MV-4-11 (cell line): ENCODE measurements at regions not wholly inside any gene's neighbourhood (a gene's known extent, or its start where the extent isn't known, plus 50 kb on each side); places are given as distances from the start of the nearest gene placed in this dataset.

Source experiments
- DNase-seq: peaks from one replicate; lab custom pipeline; 2025; lab: John Stamatoyannopoulos, UW

DNA sequence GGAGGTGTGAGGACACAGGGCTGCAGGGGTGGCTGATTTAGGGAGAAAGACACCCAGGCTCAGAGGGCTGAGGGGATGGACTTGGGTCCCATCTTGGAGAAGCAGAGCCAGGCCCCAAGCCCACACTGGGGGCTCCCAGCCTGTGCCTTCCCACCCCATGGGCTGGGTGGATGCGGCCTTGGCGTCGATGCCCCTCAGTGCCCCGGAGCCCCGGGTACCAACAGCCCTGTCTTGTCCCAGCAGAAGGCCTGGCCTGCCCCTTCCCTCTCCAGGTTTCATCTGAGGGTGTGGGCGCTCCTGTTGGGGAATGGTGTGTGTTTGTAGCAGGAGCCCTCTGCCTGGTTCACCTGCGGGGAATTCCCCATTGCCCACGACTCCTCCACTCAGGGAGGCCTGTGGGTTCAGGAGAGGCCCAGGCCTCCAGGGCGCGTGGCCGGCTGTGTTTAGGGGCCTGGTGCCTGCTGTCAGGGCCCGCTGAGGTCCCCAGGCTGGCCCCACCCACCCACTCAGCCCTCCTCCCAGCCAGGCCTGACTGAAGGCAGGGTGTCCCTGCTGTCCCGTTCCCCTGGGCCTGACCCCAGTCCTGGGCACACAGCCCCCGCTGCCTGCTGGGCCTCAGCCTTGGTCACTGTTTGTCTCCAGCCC, 51.1 kb upstream of the BEGAIN start:
- DNase-seq = no peak

GRCh38 chr14:100639280-100639679, 52.1 kb upstream of the BEGAIN start:
- no peak for DNase-seq

GRCh38 chr14:100640471-100641273, 53.5 kb upstream of the BEGAIN start:
- DNase-seq = peak; percentile 80

DNA sequence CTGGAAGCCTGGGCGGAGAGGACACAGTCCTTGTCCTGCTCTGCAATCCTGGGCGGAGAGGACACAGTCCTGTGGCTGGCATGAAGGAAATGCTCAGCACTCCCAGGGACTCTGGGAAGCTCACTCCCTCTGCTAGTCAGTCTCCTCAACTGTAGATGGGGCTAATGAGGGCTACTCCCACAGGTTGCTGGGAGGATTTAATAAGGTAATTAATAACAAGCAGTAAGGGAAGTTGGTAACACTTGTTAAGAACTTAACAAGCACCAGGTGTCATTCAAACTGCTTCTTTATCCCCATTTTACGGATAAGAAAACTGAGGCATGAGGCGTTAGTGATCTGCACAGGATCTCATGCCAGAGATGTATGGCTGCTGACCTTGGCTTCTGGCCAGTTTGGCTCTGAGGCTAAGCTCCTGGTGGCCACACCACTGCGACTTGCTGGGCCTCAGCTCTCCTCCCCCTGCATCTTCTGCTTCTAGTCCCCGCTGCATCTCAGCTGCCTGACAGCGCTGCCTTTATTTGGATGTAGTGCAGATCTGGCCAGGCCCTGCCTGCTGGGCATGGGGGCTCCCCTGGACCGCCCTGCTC, 54.1 kb upstream of the BEGAIN start:
- no peak for DNase-seq

DNA sequence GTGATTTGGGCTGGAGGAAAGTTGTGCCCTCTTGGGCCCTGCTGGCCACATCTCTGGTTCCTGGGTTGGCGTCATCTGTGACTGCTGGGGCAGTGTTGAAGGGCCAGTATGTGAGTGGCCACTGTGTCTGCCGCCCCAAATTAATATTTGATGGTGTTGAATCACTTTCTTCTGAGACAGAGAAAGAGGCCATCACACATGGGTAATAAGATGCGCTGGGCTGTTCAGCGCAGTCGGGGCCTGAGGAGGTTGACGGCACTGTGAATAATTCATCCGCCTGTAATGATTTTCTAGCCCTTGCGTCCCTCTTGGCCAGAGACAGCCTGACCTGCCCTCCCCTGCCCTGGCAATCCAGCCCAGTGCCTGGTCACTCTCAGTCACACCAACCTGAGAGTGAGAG, 56.2 kb upstream of the BEGAIN start:
- DNase-seq = no peak

GRCh38 chr14:100644383-100644782, 57.2 kb upstream of the BEGAIN start:
- no peak for DNase-seq

DNA sequence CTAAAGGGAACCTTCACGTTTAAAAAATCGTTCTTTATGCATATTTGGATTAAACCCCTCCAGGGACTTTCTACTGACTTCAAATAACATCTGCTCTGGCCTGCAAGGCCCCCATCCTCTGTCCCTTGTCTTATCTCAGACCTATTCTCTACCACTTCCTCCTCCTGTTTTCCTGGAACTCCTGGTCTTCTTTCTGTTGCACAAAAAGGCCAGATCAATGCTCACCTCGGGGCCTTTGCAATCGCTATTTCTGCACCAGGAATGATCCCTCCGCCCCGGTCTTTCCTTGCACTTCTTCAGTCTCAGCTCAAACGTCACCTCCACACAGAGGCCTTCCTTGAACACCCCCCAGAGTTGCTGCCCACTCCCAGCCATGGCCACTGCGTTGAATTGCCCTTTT, 57.6 kb upstream of the BEGAIN start:
- peak; percentile 46 for DNase-seq

GRCh38 chr14:100645196-100645981, 58.2 kb upstream of the BEGAIN start:
- peak; percentile 79 for DNase-seq

GRCh38 chr14:100645982-100646314, 58.7 kb upstream of the BEGAIN start:
- DNase-seq = no peak

- no peak for DNase-seq
Observed at GRCh38 chr14:100648474-100649172, 61.4 kb upstream of the BEGAIN start.

- no peak for DNase-seq
Observed at GRCh38 chr14:100649173-100649519, 61.9 kb upstream of the BEGAIN start.

DNA sequence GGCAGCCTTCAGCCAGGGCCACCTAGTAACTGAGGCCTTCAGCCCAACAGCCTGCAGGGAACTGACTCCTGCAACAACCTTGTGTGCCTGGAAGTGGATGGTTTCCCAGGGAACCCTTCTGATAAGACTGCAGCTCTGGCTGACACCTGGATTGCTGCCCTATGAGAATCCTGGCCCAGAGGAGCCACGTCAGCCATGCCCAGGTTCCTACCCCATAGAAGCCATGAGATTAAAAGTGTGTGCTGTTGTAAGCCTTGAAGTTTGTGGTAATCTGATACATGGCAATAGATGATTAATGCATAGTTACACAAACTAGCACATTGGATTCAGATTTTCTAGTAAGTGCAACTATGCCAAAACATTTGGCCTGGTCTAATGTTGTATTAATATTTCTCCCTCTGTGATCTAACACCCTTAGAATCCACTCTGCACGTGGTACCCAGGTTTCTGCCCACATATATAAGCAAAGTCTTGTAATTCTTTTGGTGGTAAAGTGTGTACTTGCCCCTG, 64.8 kb upstream of the BEGAIN start:
- no peak for DNase-seq

GRCh38 chr14:100652744-100653143, 65.5 kb upstream of the BEGAIN start:
- DNase-seq = no peak

GRCh38 chr14:100653409-100653808, 66.2 kb upstream of the BEGAIN start:
- peak; percentile 4 for DNase-seq

- no peak for DNase-seq
Observed at GRCh38 chr14:100654025-100654813, 67.0 kb upstream of the BEGAIN start.

DNA sequence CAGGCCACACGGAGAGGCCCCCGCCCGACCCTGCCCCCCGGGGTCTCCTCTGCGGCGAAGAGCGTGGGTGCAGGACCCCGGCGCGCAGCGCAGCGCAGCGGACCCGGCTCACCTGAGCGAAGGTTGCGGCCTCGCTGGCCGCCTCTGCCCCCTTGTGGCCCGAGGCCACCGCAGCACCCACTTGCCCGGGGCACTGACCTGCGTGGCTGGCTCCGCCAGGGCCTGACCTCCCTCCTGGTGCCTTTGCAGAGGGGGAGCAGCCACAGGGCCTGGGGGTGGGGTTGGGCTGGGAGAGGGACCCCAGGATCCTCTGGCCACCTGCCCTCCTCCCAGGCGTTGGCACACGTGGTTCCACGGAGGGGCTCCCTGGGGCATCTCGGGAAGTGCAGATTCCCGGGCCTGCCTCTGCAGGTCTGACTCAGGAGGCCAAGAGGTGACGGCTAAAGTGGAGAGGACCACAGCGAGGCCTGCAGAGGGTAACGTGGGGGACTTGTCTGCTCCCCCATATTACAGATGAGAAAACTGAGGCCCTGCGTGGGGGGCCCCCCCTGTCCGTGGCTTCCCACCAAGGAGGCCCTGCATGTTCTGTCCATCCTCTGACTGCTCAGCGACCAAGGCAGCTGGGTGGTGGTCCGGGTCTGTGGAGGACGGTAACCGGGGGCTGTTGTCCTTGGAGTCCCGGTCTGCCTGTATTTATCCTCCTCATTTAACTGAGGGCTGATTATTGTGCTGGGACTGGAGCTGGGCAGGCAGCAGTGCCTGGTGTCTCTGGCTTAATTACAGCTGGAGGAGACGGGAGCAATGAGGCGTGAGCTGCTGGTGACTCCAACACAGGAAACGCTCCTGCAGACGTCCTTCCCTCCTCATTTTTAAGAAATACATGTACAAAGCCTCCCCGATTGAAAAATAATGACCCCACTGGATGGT, 67.9 kb upstream of the BEGAIN start:
- no peak for DNase-seq

- DNase-seq = no peak
Observed at GRCh38 chr14:100655741-100656085, 68.5 kb upstream of the BEGAIN start.

GRCh38 chr14:100656996-100657395, 69.7 kb upstream of the DLK1 start:
- DNase-seq = no peak

GRCh38 chr14:100657780-100658179, 68.9 kb upstream of the DLK1 start:
- no peak for DNase-seq
